Endothelial cell of umbilical vein (primary cell): ENCODE measurements at regions not wholly inside any gene's neighbourhood (a gene's known extent, or its start where the extent isn't known, plus 50 kb on each side); places are given as distances from the start of the nearest gene placed in this dataset.

Experiments used
- BruUV-seq: library from RNA; stranded (reverse); fragments of 400-500 nt; replicated peaks from 2 replicates; lab custom pipeline; 2021; lab: Mats Ljungman, UMichigan
- CTCF ChIA-PET: fragments of 300-600, 350-600 bp; sonication (Branson Sonifier 250); formaldehyde crosslinking; loops from one replicate; lab custom pipeline; 2021; ENCODE audit warnings: antibody characterized with exemption, inconsistent platforms; lab: Charles Lee
- POLR2A ChIA-PET: fragments of 300-600, 350-600 bp; sonication (Branson Sonifier 250); formaldehyde crosslinking; loops from one replicate; lab custom pipeline; 2021; ENCODE audit warnings: antibody characterized with exemption, inconsistent platforms; lab: Charles Lee
- DNase-seq: peaks from one replicate; pipeline ENCODE4 v3.0.0-alpha.2; 2011; ENCODE audit warnings: low read depth, low spot score
- FAIRE-seq: peaks from 2 replicates; lab custom pipeline; 2011; peaks lifted over from hg19 to GRCh38; lab: Jason Lieb, UNC
- H2AFZ ChIP-seq: 2 replicates; pipeline ENCODE4 v1.6.0; 2012; ENCODE audit warnings: low read depth, low read length, control low read depth, inconsistent platforms
- H3K27ac ChIP-seq: 2 replicates; pipeline ENCODE4 v1.5.1; 2011; ENCODE audit warnings: low read depth, mild to moderate bottlenecking, control low read depth, low read length, moderate library complexity; ENCODE audit not compliant: insufficient read depth
- H3K27me3 ChIP-seq, 2 experiments: 2 replicates each; pipeline versions ENCODE4 v1.6.0 to v1.6.1; 2011; ENCODE audit warnings: low read length in 2 of 2, mixed read lengths in 1 of 2; ENCODE audit not compliant: control insufficient read depth in 2 of 2, insufficient read depth in 2 of 2
- H3K36me3 ChIP-seq, 2 experiments: 2 replicates in 1 of 2; 3 replicates in 1 of 2; pipeline ENCODE4 v1.5.1; 2011; ENCODE audit warnings: low read length in 2 of 2, mild to moderate bottlenecking in 1 of 2, moderate library complexity in 1 of 2; ENCODE audit not compliant: control insufficient read depth in 2 of 2, insufficient read depth in 2 of 2; ENCODE audit errors: extremely low read depth in 1 of 2
- H3K4me1 ChIP-seq: 3 replicates; pipeline ENCODE4 v1.5.1; 2011; ENCODE audit warnings: mild to moderate bottlenecking, low read length; ENCODE audit not compliant: control insufficient read depth, insufficient read depth; ENCODE audit errors: extremely low read depth
- H3K4me2 ChIP-seq: 2 replicates; pipeline ENCODE4 v1.6.1; 2011; ENCODE audit warnings: low read length, control low read depth, mixed read lengths; ENCODE audit not compliant: insufficient read depth
- H3K4me3 ChIP-seq, 3 experiments: fragments of 200-600 bp in 1 of 3; sonication (generic), shearing (Covaris generic) in 1 of 3; replicated peaks in 1 of 3; 2 replicates each; pipeline ENCODE4 v1.5.1; 2011 to 2016; ENCODE audit warnings: control low read depth in 3 of 3, low read length in 3 of 3, mild to moderate bottlenecking in 2 of 3, inconsistent platforms in 1 of 3, low read depth in 1 of 3, moderate library complexity in 1 of 3; ENCODE audit not compliant: insufficient read depth in 1 of 3
- H3K79me2 ChIP-seq: 2 replicates; pipeline ENCODE4 v1.6.0; 2012; ENCODE audit warnings: low read length, inconsistent platforms; ENCODE audit not compliant: control insufficient read depth, insufficient read depth
- H3K9ac ChIP-seq: replicated peaks from 2 replicates; pipeline ENCODE3; 2011; ENCODE audit warnings: low read length, control low read depth; ENCODE audit not compliant: insufficient read depth; ENCODE audit errors: extremely low read depth
- H3K9me1 ChIP-seq: replicated peaks from 3 replicates; pipeline ENCODE4 v1.6.0; 2011; ENCODE audit warnings: mild to moderate bottlenecking, low read length; ENCODE audit not compliant: control insufficient read depth, insufficient read depth; ENCODE audit errors: extremely low read depth
- H3K9me3 ChIP-seq: replicated peaks from 2 replicates; pipeline ENCODE4 v1.5.1; 2012; ENCODE audit warnings: low read length, inconsistent platforms; ENCODE audit not compliant: control insufficient read depth, insufficient read depth
- H4K20me1 ChIP-seq: replicated peaks from 2 replicates; pipeline ENCODE3; 2011; ENCODE audit warnings: mild to moderate bottlenecking, low read length; ENCODE audit not compliant: control insufficient read depth, insufficient read depth; ENCODE audit errors: extremely low read depth
- CTCF ChIP-seq, 2 donors: IDR thresholded peaks; 1 replicate in 1 of 2; 2 replicates in 1 of 2; pipeline ENCODE4 v1.5.1; 2011; ENCODE audit warnings: low read length in 2 of 2, mild to moderate bottlenecking in 2 of 2, moderate library complexity in 2 of 2, control low read depth in 1 of 2, inconsistent platforms in 1 of 2, low read depth in 1 of 2; ENCODE audit not compliant: insufficient read depth in 1 of 2; ENCODE audit errors: extremely low read depth in 1 of 2
- EZH2 ChIP-seq: IDR thresholded peaks from 2 replicates; pipeline ENCODE4 v1.6.1; 2012; ENCODE audit warnings: borderline replicate concordance, low read depth, mild to moderate bottlenecking, moderate library complexity, low read length, inconsistent platforms; ENCODE audit not compliant: severe bottlenecking
- FOS ChIP-seq: IDR thresholded peaks from 2 replicates; pipeline ENCODE4 v1.6.1; 2011; ENCODE audit warnings: mild to moderate bottlenecking, low read length, moderate library complexity, borderline replicate concordance; ENCODE audit not compliant: insufficient read depth
- GATA2 ChIP-seq: IDR thresholded peaks from 2 replicates; pipeline ENCODE4 v1.7.0; 2011; ENCODE audit warnings: low read depth, mild to moderate bottlenecking, moderate library complexity, mixed read lengths, low read length; ENCODE audit not compliant: insufficient read length, insufficient read depth
- JUN ChIP-seq: IDR thresholded peaks from 2 replicates; pipeline ENCODE4 v1.6.1; 2011; ENCODE audit warnings: borderline replicate concordance, low read depth; ENCODE audit not compliant: insufficient read length, insufficient read depth
- MAX ChIP-seq: IDR thresholded peaks from 2 replicates; pipeline ENCODE4 v1.6.1; 2011; ENCODE audit not compliant: insufficient read depth, insufficient read length
- MYC ChIP-seq: IDR thresholded peaks from one replicate; pipeline ENCODE4 v1.6.1; 2011; ENCODE audit warnings: mild to moderate bottlenecking, low read depth, low read length
- POLR2A ChIP-seq: IDR thresholded peaks from 2 replicates; pipeline ENCODE4 v1.6.1; 2012; ENCODE audit warnings: low read depth, mild to moderate bottlenecking, control low read depth, low read length
- POLR2AphosphoS5 ChIP-seq: IDR thresholded peaks from 2 replicates; pipeline ENCODE4 v1.6.1; 2012; ENCODE audit warnings: low read depth, mild to moderate bottlenecking, control low read depth, low read length, moderate library complexity; ENCODE audit not compliant: insufficient read depth
- dilution Hi-C: fragments of 300-500 bp; cut with MboI; formaldehyde crosslinking; loops from one replicate; pipeline ENCODE4 v1.15.0; 2019; ENCODE audit warnings: low sequenced_read_pairs; ENCODE audit not compliant: extremely low pct_ligation_motif_present
- intact Hi-C: fragments of 100-400 bp; cut with micrococcal nuclease; formaldehyde crosslinking; loops from one replicate; pipeline ENCODE4 v1.10.0; 2022

DNA sequence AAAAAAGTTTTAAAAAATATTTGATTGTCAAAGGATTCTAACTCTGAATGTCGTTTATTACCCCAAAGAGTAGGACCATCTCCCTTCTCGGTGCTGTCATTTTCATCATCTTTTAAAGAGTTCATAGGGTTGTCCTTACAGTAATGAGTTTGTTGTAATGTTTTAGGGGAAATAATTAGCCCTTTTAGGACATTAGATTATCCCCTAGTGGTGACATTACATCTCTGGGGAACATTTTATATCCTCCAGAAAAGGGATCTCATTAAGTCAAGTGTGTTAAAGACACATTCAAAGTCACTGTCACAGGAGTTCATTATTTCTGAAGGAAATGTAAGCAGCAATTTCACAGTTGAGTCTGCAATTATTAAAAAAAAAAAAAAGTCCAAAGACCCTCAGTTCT lies 99.3 kb upstream of the GJB6 start:
- Histone ChIP-seq H4K20me1 (no peaks in the 10 kb centered on the region), H3K27ac (no peak overlapping the region), H3K79me2 (no peaks in the 10 kb centered on the region), H3K4me2 (no peak overlapping the region), H3K4me3 (no peak overlapping the region), H3K9me1 (no peaks in the 10 kb centered on the region), H3K36me3 (no peaks in the 10 kb centered on the region), H3K9me3 (no peaks in the 10 kb centered on the region), H2AFZ (no peak overlapping the region), H3K4me1 (no peaks in the 10 kb centered on the region), H3K9ac (no peak overlapping the region), H3K27me3 (peaks cover 0 to 3% of the 10 kb centered on the region in 2 experiments)
- no peak for TF ChIP-seq EZH2
- no peak for FAIRE-seq
- POLR2A ChIA-PET, result no interaction called here
- CTCF ChIA-PET, result no interaction called here
- dilution Hi-C loops, result no loop called here
- intact Hi-C loops, result no loop called here
- BruUV-seq, result no TSS peak
- no peak for DNase-seq

- no peaks in the 10 kb centered on the region for H3K9me1 ChIP-seq
- no peaks in the 10 kb centered on the region for H3K27me3 ChIP-seq
- H4K20me1 ChIP-seq, result no peaks in the 10 kb centered on the region
- no peaks in the 10 kb centered on the region for H3K4me1 ChIP-seq
- H3K27ac ChIP-seq, result no peak overlapping the region
- dilution Hi-C loops, result no loop called here
- H3K9ac ChIP-seq, result no peak overlapping the region
- POLR2A ChIA-PET, result no interaction called here
- no peak overlapping the region for H3K4me3 ChIP-seq
- CTCF ChIA-PET, result no interaction called here
- BruUV-seq, result no TSS peak
- TF ChIP-seq FOS, result no peak
- no peak for TF ChIP-seq MAX
- TF ChIP-seq EZH2, result no peak
- TF ChIP-seq JUN, result no peak
- TF ChIP-seq MYC, result no peak
- TF ChIP-seq GATA2, result no peak
- no peak for TF ChIP-seq POLR2A
- TF ChIP-seq POLR2AphosphoS5, result no peak
- TF ChIP-seq CTCF (IDR thresholded peaks at IDR 0.05; ENCODE audit: extremely low read depth in 1 of 2, insufficient read depth in 1 of 2, low read depth in 1 of 2, low read length in 2 of 2), result no peak
- no peaks in the 10 kb centered on the region for H3K36me3 ChIP-seq
- H3K4me2 ChIP-seq, result no peak overlapping the region
- no peak for DNase-seq
- intact Hi-C loops, result no loop called here
- no peak for FAIRE-seq
- no peaks in the 10 kb centered on the region for H3K79me2 ChIP-seq
- H2AFZ ChIP-seq, result no peak overlapping the region
- no peaks in the 10 kb centered on the region for H3K9me3 ChIP-seq
These were observed 94.7 kb upstream of the GJB6 start for GRCh38 chr13:20326809-20327208.
